Smooth muscle cell (in vitro differentiated cells): ENCODE measurements at regions not wholly inside any gene's neighbourhood (a gene's known extent, or its start where the extent isn't known, plus 50 kb on each side); places are given as distances from the start of the nearest gene placed in this dataset.

ENCODE experiments used
- DNase-seq: peaks from one replicate; lab custom pipeline; 2025; ENCODE audit not compliant: unreplicated experiment; lab: John Stamatoyannopoulos, UW
- H2AFZ ChIP-seq: fragments of 200-600 bp; sonication (generic); 2 replicates; pipeline ENCODE4 v1.6.0; 2016; ENCODE audit warnings: antibody characterized with exemption, low read depth, mild to moderate bottlenecking
- H3F3A ChIP-seq: fragments of 200-600 bp; sonication (generic); 2 replicates; pipeline ENCODE4 v1.6.0; 2017; ENCODE audit warnings: antibody characterized with exemption, low read depth
- H3K27ac ChIP-seq: fragments of 200-600 bp; sonication (generic); 2 replicates; pipeline ENCODE4 v1.5.1; 2016; ENCODE audit warnings: low read depth, mild to moderate bottlenecking
- H3K27me3 ChIP-seq: fragments of 200-600 bp; sonication (generic); 2 replicates; pipeline ENCODE4 v1.6.1; 2016; ENCODE audit warnings: low read depth, mild to moderate bottlenecking
- H3K36me3 ChIP-seq: fragments of 200-600 bp; sonication (generic); 2 replicates; pipeline ENCODE4 v1.5.1; 2016; ENCODE audit warnings: low read depth
- H3K4me1 ChIP-seq: fragments of 200-600 bp; sonication (generic); 2 replicates; pipeline ENCODE4 v1.5.1; 2016; ENCODE audit warnings: low read depth
- H3K4me2 ChIP-seq: fragments of 200-600 bp; sonication (generic); 2 replicates; pipeline ENCODE4 v1.6.0; 2016; ENCODE audit warnings: mild to moderate bottlenecking
- H3K4me3 ChIP-seq: fragments of 200-600 bp; sonication (generic); 2 replicates; pipeline ENCODE4 v1.5.1; 2016; ENCODE audit warnings: mild to moderate bottlenecking
- H3K79me2 ChIP-seq: fragments of 200-600 bp; sonication (generic); 2 replicates; pipeline ENCODE4 v1.6.0; 2016; ENCODE audit warnings: low read depth, mild to moderate bottlenecking
- H3K9ac ChIP-seq: fragments of 200-600 bp; sonication (generic); 2 replicates; pipeline ENCODE4 v1.6.0; 2016; ENCODE audit warnings: low read depth
- H3K9me3 ChIP-seq: fragments of 200-600 bp; sonication (generic); replicated peaks from 2 replicates; pipeline ENCODE4 v1.5.1; 2016; ENCODE audit warnings: low read depth
- H4K20me1 ChIP-seq: fragments of 200-600 bp; sonication (generic); 2 replicates; pipeline ENCODE4 v1.6.0; 2016; ENCODE audit warnings: low read depth
- WGBS: methylation state at CpG from one replicate; pipeline ENCODE4 v1.1.7; 2016; ENCODE audit warnings: low lambda C conversion rate; 5-methylcytosine and 5-hydroxymethylcytosine counted together
- TF ChIP-seq, protein P1 (sequence below): fragments of 200-600 bp; sonication (generic); IDR thresholded peaks from 2 replicates; pipeline ENCODE4 v1.5.1; 2017; ENCODE audit warnings: borderline replicate concordance, mild to moderate bottlenecking, antibody characterized with exemption; ENCODE audit not compliant: insufficient read depth, poor library complexity, severe bottlenecking

DNA sequence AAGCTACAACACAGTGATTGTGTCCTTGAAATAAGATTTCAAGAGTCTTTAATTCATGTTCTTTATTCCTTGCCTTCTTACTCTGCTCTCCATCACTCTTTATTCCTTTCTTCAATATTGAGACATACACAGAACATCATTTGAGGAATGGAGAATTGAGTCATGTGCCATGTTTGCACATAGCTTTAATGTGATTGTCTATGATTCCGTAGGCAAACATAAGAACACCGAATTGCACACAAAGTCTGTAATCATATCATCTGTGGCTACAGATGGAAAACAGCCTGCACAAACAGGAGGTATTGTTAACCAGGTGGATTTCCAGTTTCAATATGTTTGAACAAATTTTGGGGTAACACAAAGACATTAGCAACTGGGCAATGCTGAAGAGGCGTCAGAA, 571.6 kb upstream of the GJE1 start:
- H3K4me1 ChIP-seq = peaks cover 9% of the 10 kb centered on the region
- no peak overlapping the region for H3K9ac ChIP-seq
- no peaks in the 10 kb centered on the region for H4K20me1 ChIP-seq
- H3K79me2 ChIP-seq = no peaks in the 10 kb centered on the region
- H3K4me2 ChIP-seq = no peak overlapping the region
- no peaks in the 10 kb centered on the region for H3K9me3 ChIP-seq
- TF ChIP-seq, protein P1, sequence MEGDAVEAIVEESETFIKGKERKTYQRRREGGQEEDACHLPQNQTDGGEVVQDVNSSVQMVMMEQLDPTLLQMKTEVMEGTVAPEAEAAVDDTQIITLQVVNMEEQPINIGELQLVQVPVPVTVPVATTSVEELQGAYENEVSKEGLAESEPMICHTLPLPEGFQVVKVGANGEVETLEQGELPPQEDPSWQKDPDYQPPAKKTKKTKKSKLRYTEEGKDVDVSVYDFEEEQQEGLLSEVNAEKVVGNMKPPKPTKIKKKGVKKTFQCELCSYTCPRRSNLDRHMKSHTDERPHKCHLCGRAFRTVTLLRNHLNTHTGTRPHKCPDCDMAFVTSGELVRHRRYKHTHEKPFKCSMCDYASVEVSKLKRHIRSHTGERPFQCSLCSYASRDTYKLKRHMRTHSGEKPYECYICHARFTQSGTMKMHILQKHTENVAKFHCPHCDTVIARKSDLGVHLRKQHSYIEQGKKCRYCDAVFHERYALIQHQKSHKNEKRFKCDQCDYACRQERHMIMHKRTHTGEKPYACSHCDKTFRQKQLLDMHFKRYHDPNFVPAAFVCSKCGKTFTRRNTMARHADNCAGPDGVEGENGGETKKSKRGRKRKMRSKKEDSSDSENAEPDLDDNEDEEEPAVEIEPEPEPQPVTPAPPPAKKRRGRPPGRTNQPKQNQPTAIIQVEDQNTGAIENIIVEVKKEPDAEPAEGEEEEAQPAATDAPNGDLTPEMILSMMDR = no peak
- no peak overlapping the region for H3K4me3 ChIP-seq
- no peak overlapping the region for H3K27ac ChIP-seq
- no peaks in the 10 kb centered on the region for H3F3A ChIP-seq
- peak overlapping the region; percentile 50 for H2AFZ ChIP-seq
- WGBS = 77% methylated on average over 3 of the region's 3 CpGs
- H3K27me3 ChIP-seq = no peaks in the 10 kb centered on the region
- no peaks in the 10 kb centered on the region for H3K36me3 ChIP-seq
- no peak for DNase-seq

DNA sequence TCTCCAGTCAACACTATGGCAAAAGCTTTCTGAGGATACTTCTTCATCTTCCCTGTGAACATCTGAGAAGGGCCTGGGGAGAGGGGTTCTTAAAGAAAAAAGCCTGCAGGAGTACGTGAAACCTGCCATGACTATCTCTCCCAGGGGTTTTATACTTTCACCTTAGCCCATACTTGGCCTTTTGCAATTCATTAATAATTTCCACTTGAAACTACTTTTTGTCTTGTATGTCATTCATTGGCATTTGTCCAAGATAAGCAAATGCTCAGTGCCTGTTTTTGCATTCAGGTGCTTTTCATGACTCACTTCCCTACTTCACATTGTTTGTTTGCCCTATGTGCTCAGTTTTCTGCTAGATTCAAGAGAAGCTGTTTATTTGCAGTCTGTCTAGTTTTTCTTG, 580.3 kb upstream of the GJE1 start:
- WGBS = 88% methylated on average over 1 of the region's 1 CpG
- TF ChIP-seq, protein P1 = no peak

DNA sequence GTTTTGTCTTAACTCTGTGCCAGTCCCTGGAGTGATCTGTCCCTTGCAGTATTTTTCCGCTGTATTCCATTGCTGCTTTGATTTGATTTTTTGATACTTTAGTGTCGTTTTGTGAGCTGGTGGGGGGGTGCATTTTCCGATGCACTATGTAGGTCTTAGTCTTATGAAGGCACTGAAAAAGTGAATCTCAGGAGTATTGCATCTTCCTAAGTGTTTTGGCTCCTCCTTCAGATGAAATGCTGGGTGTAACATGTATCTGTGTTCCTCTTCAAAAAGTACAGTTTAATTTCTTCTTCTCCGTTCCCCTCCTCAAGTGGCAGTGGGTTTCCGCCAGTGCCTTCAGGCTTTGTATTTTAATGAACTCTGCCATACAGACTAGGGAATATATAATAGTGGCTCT, 580.7 kb upstream of the GJE1 start:
- Histone ChIP-seq H3K4me3 (no peak overlapping the region), H3F3A (no peaks in the 10 kb centered on the region), H3K9me3 (no peaks in the 10 kb centered on the region), H3K79me2 (no peaks in the 10 kb centered on the region), H4K20me1 (no peaks in the 10 kb centered on the region), H3K27me3 (no peaks in the 10 kb centered on the region), H3K27ac (peak overlapping the region; percentile 47), H3K9ac (no peak overlapping the region), H3K4me2 (no peak overlapping the region), H3K4me1 (no peaks in the 10 kb centered on the region), H3K36me3 (no peaks in the 10 kb centered on the region), H2AFZ (no peak overlapping the region)
- WGBS = 94% methylated on average over 5 of the region's 5 CpGs
- TF ChIP-seq, protein P1 = no peak
- DNase-seq = no peak

More for the DNA sequence above, 580.3 kb upstream of the GJE1 start:
- no peak overlapping the region for H3K4me3 ChIP-seq
- H3F3A ChIP-seq = no peaks in the 10 kb centered on the region
- H3K36me3 ChIP-seq = no peaks in the 10 kb centered on the region
- no peaks in the 10 kb centered on the region for H4K20me1 ChIP-seq
- H2AFZ ChIP-seq = no peak overlapping the region
- H3K4me2 ChIP-seq = no peak overlapping the region
- no peak for DNase-seq
- no peaks in the 10 kb centered on the region for H3K27me3 ChIP-seq
- no peaks in the 10 kb centered on the region for H3K4me1 ChIP-seq
- peak overlapping the region; percentile 47 for H3K27ac ChIP-seq
- no peak overlapping the region for H3K9ac ChIP-seq
- no peaks in the 10 kb centered on the region for H3K79me2 ChIP-seq
- no peaks in the 10 kb centered on the region for H3K9me3 ChIP-seq

DNA sequence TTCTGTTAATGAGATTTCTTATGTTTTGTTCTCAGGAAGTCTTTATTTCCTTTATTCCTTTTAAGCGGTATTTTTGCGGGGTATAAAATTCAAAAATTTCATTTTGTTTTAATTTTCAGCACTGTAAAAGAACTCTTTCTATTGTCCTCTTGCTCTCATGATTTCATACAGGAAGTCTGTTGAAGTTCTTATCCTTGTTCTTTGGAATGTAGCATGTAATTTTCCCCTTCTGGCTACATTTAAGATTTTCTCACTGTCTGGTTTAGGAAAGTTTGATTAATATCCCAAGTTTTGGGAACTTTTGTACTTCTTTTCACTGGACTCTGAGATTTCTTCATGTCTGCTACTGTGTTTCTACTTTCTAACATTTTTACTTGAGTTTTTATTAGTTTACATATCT, 581.4 kb upstream of the GJE1 start:
- Histone ChIP-seq H3K36me3 (no peaks in the 10 kb centered on the region), H3K4me3 (no peak overlapping the region), H3K9me3 (no peaks in the 10 kb centered on the region), H3K9ac (no peak overlapping the region), H4K20me1 (no peaks in the 10 kb centered on the region), H3K27me3 (no peaks in the 10 kb centered on the region), H3K4me1 (no peaks in the 10 kb centered on the region), H3F3A (no peaks in the 10 kb centered on the region), H3K4me2 (no peak overlapping the region), H3K79me2 (no peaks in the 10 kb centered on the region), H2AFZ (no peak overlapping the region), H3K27ac (no peak overlapping the region)
- no peak for DNase-seq
- TF ChIP-seq, protein P1 = no peak
- WGBS = 100% methylated on average over 2 of the region's 2 CpGs
